ENCODE measurements at regions not wholly inside any gene's neighbourhood (a gene's known extent, or its start where the extent isn't known, plus 50 kb on each side); places are given as distances from the start of the nearest gene placed in this dataset.
"Not testable (repeated sequence)": the region's sequence is repeated elsewhere in the genome, so short reads cannot be mapped to it uniquely, and the experiment has no call there.

DNA sequence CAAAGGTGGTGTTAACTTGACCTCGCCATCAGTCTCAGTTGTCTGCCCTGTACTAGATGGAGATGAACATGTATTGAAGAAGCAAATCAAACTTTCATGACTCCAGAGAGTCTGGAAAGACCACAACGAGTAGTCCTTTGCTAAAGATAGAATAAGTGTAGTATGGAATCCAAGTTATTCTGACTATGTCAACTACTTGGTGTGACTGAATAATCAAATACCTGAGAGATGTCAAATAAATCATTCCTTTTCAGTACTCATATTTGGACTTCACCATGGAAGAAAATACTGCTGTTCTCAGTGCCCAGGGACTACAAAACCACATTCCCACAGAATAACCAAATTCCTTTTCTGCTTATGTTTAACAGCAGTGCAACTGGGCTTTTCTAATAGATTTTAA, 161.2 kb upstream of the SPRY1 start:
- no peak for TF ChIP-seq CTCF (IDR thresholded peaks at IDR 0.05; ENCODE audit: borderline replicate concordance, insufficient read depth, low read depth, low read length)
- no peak overlapping the region for H3K4me3 ChIP-seq (ENCODE audit: low read depth, low read length)

DNA sequence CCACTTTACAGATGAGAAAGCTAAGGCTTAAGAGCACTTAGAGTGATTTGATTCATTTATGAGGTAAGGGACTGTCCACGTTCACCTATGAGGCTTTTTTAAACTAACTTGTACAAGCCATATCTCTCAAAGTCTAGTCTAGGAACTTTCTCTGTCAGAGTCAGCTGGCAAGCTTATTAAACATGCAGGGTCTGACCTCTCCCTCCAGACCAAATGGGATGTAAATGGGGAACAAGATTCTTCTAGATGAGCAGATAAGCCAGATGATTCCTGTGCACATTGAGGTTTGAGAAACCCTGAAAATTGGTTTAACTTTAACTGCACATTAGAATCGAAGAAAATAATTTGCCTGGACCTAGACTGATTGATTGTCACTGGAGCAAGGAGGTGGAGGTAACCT, 160.0 kb upstream of the SPRY1 start:
- no peak overlapping the region for H3K4me3 ChIP-seq (ENCODE audit: low read depth, low read length)
- TF ChIP-seq CTCF (IDR thresholded peaks at IDR 0.05; ENCODE audit: borderline replicate concordance, insufficient read depth, low read depth, low read length) = no peak

DNA sequence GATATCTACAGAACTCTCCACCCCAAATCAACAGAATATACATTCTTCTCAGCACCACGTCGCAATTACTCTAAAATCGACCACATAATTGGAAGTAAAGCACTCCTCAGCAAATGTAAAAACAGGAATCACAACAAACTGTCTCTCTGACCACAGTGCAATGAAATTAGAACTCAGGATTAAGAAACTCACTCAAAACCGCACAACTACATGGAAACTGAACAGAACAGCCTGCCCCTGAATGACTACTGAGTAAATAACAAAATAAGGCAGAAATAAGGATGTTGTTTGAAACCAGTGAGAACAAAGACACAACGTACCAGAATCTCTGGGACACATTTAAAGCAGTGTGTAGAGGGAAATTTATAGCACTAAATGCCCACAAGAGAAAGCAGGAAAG, 156.3 kb upstream of the SPRY1 start:
- not testable (repeated sequence) for H3K4me3 ChIP-seq (ENCODE audit: low read depth, low read length)

GRCh38 chr4:123243220-123243619, 153.4 kb upstream of the SPRY1 start:
- H3K4me3 ChIP-seq (ENCODE audit: low read depth, low read length) = not testable (repeated sequence)

- no peak overlapping the region for H3K4me3 ChIP-seq (ENCODE audit: low read depth, low read length)
- no peak for TF ChIP-seq CTCF (IDR thresholded peaks at IDR 0.05; ENCODE audit: borderline replicate concordance, insufficient read depth, low read depth, low read length)
Measured at GRCh38 chr4:123244137-123244536, 152.5 kb upstream of the SPRY1 start.

DNA sequence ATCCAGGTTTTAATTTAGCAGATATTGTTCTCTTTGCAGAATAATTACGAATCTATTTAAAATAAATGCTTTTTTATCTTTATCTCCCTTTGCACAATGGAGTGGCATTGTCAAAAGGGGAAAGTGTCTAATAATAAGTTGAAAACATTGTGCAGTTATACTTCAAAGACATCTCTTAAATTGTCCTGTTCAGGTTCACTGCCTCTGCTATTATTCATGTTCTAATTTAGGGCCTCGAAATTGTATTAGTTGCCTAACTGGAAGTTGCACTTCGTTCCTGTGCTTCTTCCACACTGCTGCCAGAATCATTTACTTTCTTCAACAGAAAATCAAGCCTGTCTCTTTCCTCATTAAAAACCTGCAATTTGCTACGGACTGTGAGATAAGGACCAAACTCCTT, 150.5 kb upstream of the SPRY1 start:
- no peak for TF ChIP-seq CTCF (IDR thresholded peaks at IDR 0.05; ENCODE audit: borderline replicate concordance, insufficient read depth, low read depth, low read length)
- H3K4me3 ChIP-seq (ENCODE audit: low read depth, low read length) = no peak overlapping the region

GRCh38 chr4:123248085-123248659, 148.4 kb upstream of the SPRY1 start:
- TF ChIP-seq CTCF (IDR thresholded peaks at IDR 0.05; ENCODE audit: borderline replicate concordance, insufficient read depth, low read depth, low read length) = no peak
- H3K4me3 ChIP-seq (ENCODE audit: low read depth, low read length) = no peak overlapping the region

- no peak for TF ChIP-seq CTCF (IDR thresholded peaks at IDR 0.05; ENCODE audit: borderline replicate concordance, insufficient read depth, low read depth, low read length)
- H3K4me3 ChIP-seq (ENCODE audit: low read depth, low read length) = no peak overlapping the region
Measured at GRCh38 chr4:123249821-123250220, 146.8 kb upstream of the SPRY1 start.
